ENCODE measurements at regions not wholly inside any gene's neighbourhood (a gene's known extent, or its start where the extent isn't known, plus 50 kb on each side); places are given as distances from the start of the nearest gene placed in this dataset.

DNA sequence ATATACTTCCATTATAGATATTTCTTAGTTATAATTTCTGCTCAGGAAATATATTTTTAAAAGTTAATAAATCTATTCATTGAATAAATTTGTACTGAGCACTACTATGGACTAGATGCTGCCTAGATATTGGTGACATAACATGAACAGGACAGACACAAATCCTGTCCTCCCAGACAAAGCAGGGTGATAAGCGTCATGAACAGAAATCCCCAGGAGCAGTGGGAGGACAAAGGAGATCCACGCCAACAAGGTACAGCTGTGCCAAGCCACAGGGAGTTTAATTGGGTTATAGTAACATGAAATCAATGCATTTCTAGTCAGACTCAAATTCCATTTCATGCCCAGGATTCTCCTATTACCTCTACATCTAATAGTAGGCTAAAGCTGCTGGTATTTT lies 171.8 kb upstream of the CPNE8 start:
- Histone ChIP-seq H3K27ac (ENCODE audit: extremely low read depth, low read depth, low read length) (no peak overlapping the region), H3K4me3 (ENCODE audit: low read depth, low read length) (no peak overlapping the region), H3K9me3 (ENCODE audit: control insufficient read depth, insufficient read depth, low read depth, low read length) (no peaks in the 10 kb centered on the region), H3K36me3 (ENCODE audit: control insufficient read depth in 2 of 2, insufficient read depth in 1 of 2, low read length in 2 of 2) (no peaks in the 10 kb centered on the region), H3K4me1 (ENCODE audit: control insufficient read depth, insufficient read depth, low read length) (no peaks in the 10 kb centered on the region)
- TF ChIP-seq, protein P1, sequence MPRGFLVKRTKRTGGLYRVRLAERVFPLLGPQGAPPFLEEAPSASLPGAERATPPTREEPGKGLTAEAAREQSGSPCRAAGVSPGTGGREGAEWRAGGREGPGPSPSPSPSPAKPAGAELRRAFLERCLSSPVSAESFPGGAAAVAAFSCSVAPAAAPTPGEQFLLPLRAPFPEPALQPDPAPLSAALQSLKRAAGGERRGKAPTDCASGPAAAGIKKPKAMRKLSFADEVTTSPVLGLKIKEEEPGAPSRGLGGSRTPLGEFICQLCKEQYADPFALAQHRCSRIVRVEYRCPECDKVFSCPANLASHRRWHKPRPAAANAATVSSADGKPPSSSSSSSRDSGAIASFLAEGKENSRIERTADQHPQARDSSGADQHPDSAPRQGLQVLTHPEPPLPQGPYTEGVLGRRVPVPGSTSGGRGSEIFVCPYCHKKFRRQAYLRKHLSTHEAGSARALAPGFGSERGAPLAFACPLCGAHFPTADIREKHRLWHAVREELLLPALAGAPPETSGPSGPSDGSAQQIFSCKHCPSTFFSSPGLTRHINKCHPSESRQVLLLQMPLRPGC (tag by site-specific recombination; IDR thresholded peaks at IDR 0.05): no peak
- TF ChIP-seq ZBTB1 (tag by site-specific recombination; IDR thresholded peaks at IDR 0.05) (no peak), CTCF (tag by site-specific recombination; IDR thresholded peaks at IDR 0.05) (no peak), ZNF280D (tag by site-specific recombination; IDR thresholded peaks at IDR 0.05) (no peak), ZNF837 (tag by site-specific recombination; IDR thresholded peaks at IDR 0.05) (no peak), TRIM28 (IDR thresholded peaks at IDR 0.05; ENCODE audit: borderline replicate concordance, low read length) (no peak), ZNF792 (tag by site-specific recombination; IDR thresholded peaks at IDR 0.05) (no peak), ZNF488 (tag by site-specific recombination; IDR thresholded peaks at IDR 0.05) (no peak), ZNF548 (tag by site-specific recombination; IDR thresholded peaks at IDR 0.05) (no peak), ZNF600 (tag by site-specific recombination; IDR thresholded peaks at IDR 0.05) (no peak)
- POLR2A ChIA-PET: no interaction called here
- CTCF ChIA-PET: no interaction called here

GRCh38 chr12:39074063-39074462 lies 168.7 kb upstream of the CPNE8 start:
- no peaks in the 10 kb centered on the region for H3K4me1 ChIP-seq (ENCODE audit: control insufficient read depth, insufficient read depth, low read length)
- no peak overlapping the region for H3K4me3 ChIP-seq (ENCODE audit: low read depth, low read length)
- ChIA-PET CTCF (interaction anchor here (1.0 kb wide), 1 partner anchor 29 kb away, joined by 3 read pairs; no protein-coding TSS in a partner anchor), POLR2A (no interaction called here)
- H3K9me3 ChIP-seq (ENCODE audit: control insufficient read depth, insufficient read depth, low read depth, low read length): no peaks in the 10 kb centered on the region
- no peaks in the 10 kb centered on the region for H3K36me3 ChIP-seq (ENCODE audit: control insufficient read depth in 2 of 2, insufficient read depth in 1 of 2, low read length in 2 of 2)
- H3K27ac ChIP-seq (ENCODE audit: extremely low read depth, low read depth, low read length): no peak overlapping the region
- TF ChIP-seq PRDM1 (tag by site-specific recombination; IDR thresholded peaks at IDR 0.05) (no peak), ZNF747 (tag by site-specific recombination; IDR thresholded peaks at IDR 0.05) (no peak), ZSCAN23 (tag by site-specific recombination; IDR thresholded peaks at IDR 0.05) (no peak), ZNF473 (tag by site-specific recombination; IDR thresholded peaks at IDR 0.05) (no peak), ZNF239 (tag by site-specific recombination; IDR thresholded peaks at IDR 0.05) (no peak), ZNF488 (tag by site-specific recombination; IDR thresholded peaks at IDR 0.05) (no peak), ZNF221 (tag by site-specific recombination; IDR thresholded peaks at IDR 0.05; ENCODE audit: borderline replicate concordance) (no peak), ZNF114 (tag by site-specific recombination; IDR thresholded peaks at IDR 0.05) (no peak), CTCF (tag by site-specific recombination; IDR thresholded peaks at IDR 0.05) (no peak), AEBP2 (tag by site-specific recombination; IDR thresholded peaks at IDR 0.05; ENCODE audit: borderline replicate concordance) (no peak), ZNF292 (tag by site-specific recombination; IDR thresholded peaks at IDR 0.05; ENCODE audit: borderline replicate concordance, low read depth) (no peak), ZNF660 (tag by site-specific recombination; IDR thresholded peaks at IDR 0.05) (no peak), GLIS2 (tag by site-specific recombination; IDR thresholded peaks at IDR 0.05) (no peak)

All from HEK293 (cell line).